DOHH2 (cell line): ENCODE measurements at regions not wholly inside any gene's neighbourhood (a gene's known extent, or its start where the extent isn't known, plus 50 kb on each side); places are given as distances from the start of the nearest gene placed in this dataset.
"Not testable (repeated sequence)": the region's sequence is repeated elsewhere in the genome, so short reads cannot be mapped to it uniquely, and the experiment has no call there.

Experiments used
- H3F3A ChIP-seq: fragments of 200-600 bp; sonication (generic), shearing (Covaris generic); 2 replicates; pipeline ENCODE4 v1.6.0; 2016; ENCODE audit warnings: antibody characterized with exemption, mild to moderate bottlenecking; ENCODE audit not compliant: control insufficient read depth, insufficient read depth
- H3K27ac ChIP-seq: fragments of 200-600 bp; sonication (generic); 2 replicates; pipeline ENCODE4 v1.5.1; 2014; ENCODE audit warnings: low read depth, mild to moderate bottlenecking, low read length, moderate library complexity
- H3K27me3 ChIP-seq: fragments of 200-600 bp; sonication (generic); 2 replicates; pipeline ENCODE4 v1.6.1; 2014; ENCODE audit warnings: mild to moderate bottlenecking, low read length, mixed read lengths; ENCODE audit not compliant: control insufficient read depth
- H3K36me3 ChIP-seq: fragments of 200-600 bp; sonication (generic); 2 replicates; pipeline ENCODE4 v1.6.1; 2014; ENCODE audit warnings: mild to moderate bottlenecking, low read length, moderate library complexity, mixed read lengths; ENCODE audit not compliant: control insufficient read depth
- H3K4me1 ChIP-seq: fragments of 200-600 bp; sonication (generic); 2 replicates; pipeline ENCODE4 v1.6.1; 2014; ENCODE audit warnings: mild to moderate bottlenecking, low read length, mixed read lengths; ENCODE audit not compliant: control insufficient read depth
- H3K4me2 ChIP-seq: fragments of 200-600 bp; sonication (generic); 2 replicates; pipeline ENCODE4 v1.6.0; 2014; ENCODE audit warnings: mild to moderate bottlenecking, low read length, moderate library complexity
- H3K4me3 ChIP-seq: fragments of 200-600 bp; sonication (generic); 2 replicates; pipeline ENCODE4 v1.5.1; 2014; ENCODE audit warnings: mild to moderate bottlenecking, low read length, mixed read lengths
- H3K79me2 ChIP-seq: fragments of 200-600 bp; sonication (generic); 2 replicates; pipeline ENCODE4 v1.6.1; 2014; ENCODE audit warnings: mild to moderate bottlenecking, low read length, mixed read lengths; ENCODE audit not compliant: control insufficient read depth
- H3K9me2 ChIP-seq: fragments of 200-600 bp; sonication (generic); replicated peaks from 2 replicates; pipeline ENCODE4 v1.6.1; 2014; ENCODE audit warnings: mild to moderate bottlenecking, low read length, mixed read lengths; ENCODE audit not compliant: control insufficient read depth
- H3K9me3 ChIP-seq: fragments of 200-600 bp; sonication (generic); 2 replicates; pipeline ENCODE4 v1.6.1; 2014; ENCODE audit warnings: antibody characterized with exemption, low read length, mixed read lengths; ENCODE audit not compliant: control insufficient read depth, insufficient read depth
- H4K20me1 ChIP-seq: fragments of 200-600 bp; sonication (generic); 2 replicates; pipeline ENCODE4 v1.6.0; 2014; ENCODE audit warnings: low read depth, mild to moderate bottlenecking, antibody characterized with exemption, low read length, moderate library complexity; ENCODE audit not compliant: control insufficient read depth, insufficient read depth
- EZH2phosphoT487 ChIP-seq: fragments of 200-600 bp; sonication (generic); IDR thresholded peaks from 2 replicates; pipeline ENCODE4 v1.6.1; 2017; ENCODE audit warnings: borderline replicate concordance, mild to moderate bottlenecking, antibody characterized with exemption, low read length, moderate library complexity, mixed read lengths
- TF ChIP-seq, protein P1 (sequence below): fragments of 200-600 bp; sonication (generic); IDR thresholded peaks from one replicate; pipeline ENCODE4 v1.5.1; 2014; ENCODE audit warnings: antibody characterized with exemption, mild to moderate bottlenecking, low read depth, low read length; ENCODE audit not compliant: poor library complexity, severe bottlenecking

DNA sequence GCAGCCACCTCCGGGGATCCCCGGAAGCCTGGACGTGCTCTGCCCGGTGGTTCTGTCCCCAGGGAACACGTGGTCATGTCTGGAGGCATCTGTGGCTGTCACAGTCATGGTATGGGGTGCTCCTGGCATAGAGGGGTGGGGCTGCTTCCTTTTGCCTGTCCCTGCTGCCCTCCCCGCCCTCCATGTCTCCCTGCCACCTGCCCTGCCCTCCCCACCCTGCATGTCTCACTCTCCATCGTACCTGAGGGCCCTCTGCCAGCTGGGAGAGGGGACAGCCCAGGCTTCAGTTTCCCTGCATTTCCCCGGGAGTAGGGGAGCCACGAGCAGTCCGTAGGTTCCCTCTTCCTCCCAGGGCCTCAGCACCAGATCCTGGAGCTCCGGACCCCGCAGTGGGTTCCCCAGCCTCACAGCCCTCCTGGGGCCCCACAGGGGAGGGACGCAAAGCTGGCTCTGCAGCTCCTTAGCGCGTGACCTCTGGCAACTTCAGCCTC is 90.0 kb upstream of the CTDP1 start:
- Histone ChIP-seq H3K4me2 (no peak overlapping the region), H4K20me1 (no peaks in the 10 kb centered on the region), H3K79me2 (no peaks in the 10 kb centered on the region), H3K4me1 (no peaks in the 10 kb centered on the region), H3K9me2 (no peaks in the 10 kb centered on the region), H3K4me3 (no peak overlapping the region), H3K27me3 (peaks cover 10% of the 10 kb centered on the region), H3K36me3 (no peaks in the 10 kb centered on the region), H3F3A (no peaks in the 10 kb centered on the region), H3K27ac (no peak overlapping the region), H3K9me3 (no peaks in the 10 kb centered on the region)
- TF ChIP-seq EZH2phosphoT487 = no peak
- TF ChIP-seq, protein P1, sequence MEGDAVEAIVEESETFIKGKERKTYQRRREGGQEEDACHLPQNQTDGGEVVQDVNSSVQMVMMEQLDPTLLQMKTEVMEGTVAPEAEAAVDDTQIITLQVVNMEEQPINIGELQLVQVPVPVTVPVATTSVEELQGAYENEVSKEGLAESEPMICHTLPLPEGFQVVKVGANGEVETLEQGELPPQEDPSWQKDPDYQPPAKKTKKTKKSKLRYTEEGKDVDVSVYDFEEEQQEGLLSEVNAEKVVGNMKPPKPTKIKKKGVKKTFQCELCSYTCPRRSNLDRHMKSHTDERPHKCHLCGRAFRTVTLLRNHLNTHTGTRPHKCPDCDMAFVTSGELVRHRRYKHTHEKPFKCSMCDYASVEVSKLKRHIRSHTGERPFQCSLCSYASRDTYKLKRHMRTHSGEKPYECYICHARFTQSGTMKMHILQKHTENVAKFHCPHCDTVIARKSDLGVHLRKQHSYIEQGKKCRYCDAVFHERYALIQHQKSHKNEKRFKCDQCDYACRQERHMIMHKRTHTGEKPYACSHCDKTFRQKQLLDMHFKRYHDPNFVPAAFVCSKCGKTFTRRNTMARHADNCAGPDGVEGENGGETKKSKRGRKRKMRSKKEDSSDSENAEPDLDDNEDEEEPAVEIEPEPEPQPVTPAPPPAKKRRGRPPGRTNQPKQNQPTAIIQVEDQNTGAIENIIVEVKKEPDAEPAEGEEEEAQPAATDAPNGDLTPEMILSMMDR = no peak

- Histone ChIP-seq H3K79me2 (no peaks in the 10 kb centered on the region), H4K20me1 (no peaks in the 10 kb centered on the region), H3K4me2 (no peak overlapping the region), H3K9me2 (no peaks in the 10 kb centered on the region), H3K27me3 (peaks cover 10% of the 10 kb centered on the region), H3K27ac (no peak overlapping the region), H3F3A (no peaks in the 10 kb centered on the region), H3K4me1 (no peaks in the 10 kb centered on the region), H3K9me3 (no peaks in the 10 kb centered on the region), H3K4me3 (no peak overlapping the region), H3K36me3 (no peaks in the 10 kb centered on the region)
- TF ChIP-seq, protein P1 = no peak
- no peak for TF ChIP-seq EZH2phosphoT487
These were observed 89.2 kb upstream of the CTDP1 start for GRCh38 chr18:79590191-79591031.

GRCh38 chr18:79591032-79591308 is 88.6 kb upstream of the CTDP1 start:
- H3K4me1 ChIP-seq = no peaks in the 10 kb centered on the region
- no peaks in the 10 kb centered on the region for H4K20me1 ChIP-seq
- peaks cover 10% of the 10 kb centered on the region for H3K27me3 ChIP-seq
- no peaks in the 10 kb centered on the region for H3K9me3 ChIP-seq
- no peaks in the 10 kb centered on the region for H3K36me3 ChIP-seq
- no peak overlapping the region for H3K27ac ChIP-seq
- no peak overlapping the region for H3K4me2 ChIP-seq
- TF ChIP-seq EZH2phosphoT487 = no peak
- TF ChIP-seq, protein P1 = no peak
- H3K79me2 ChIP-seq = no peaks in the 10 kb centered on the region
- H3K4me3 ChIP-seq = no peak overlapping the region
- H3F3A ChIP-seq = no peaks in the 10 kb centered on the region
- no peaks in the 10 kb centered on the region for H3K9me2 ChIP-seq

DNA sequence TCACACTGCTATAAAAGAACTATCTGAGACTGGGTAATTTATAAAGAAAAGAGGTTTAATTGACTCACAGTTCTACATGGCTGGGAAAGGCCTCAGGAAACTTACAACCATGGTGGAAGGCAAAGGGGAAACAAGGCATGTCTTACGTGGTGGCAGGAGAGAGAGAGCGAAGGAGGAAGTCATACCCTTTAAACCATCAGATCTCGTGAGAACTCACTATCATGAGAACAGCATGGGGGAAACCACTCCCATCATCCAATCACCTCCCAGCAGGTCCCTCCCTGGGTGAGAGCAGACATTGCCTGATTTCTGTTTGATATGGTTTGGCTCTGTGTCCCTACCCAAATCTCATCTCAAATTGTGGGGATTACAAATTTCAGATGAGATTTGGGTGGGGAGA is 86.9 kb upstream of the CTDP1 start:
- H3K27ac ChIP-seq, H3F3A ChIP-seq: not testable (repeated sequence)

More for the DNA sequence above, 86.9 kb upstream of the CTDP1 start:
- H3K4me2 ChIP-seq, H3K9me2 ChIP-seq, H3K4me3 ChIP-seq, H3K9me3 ChIP-seq, H3K27me3 ChIP-seq, H3K36me3 ChIP-seq, H4K20me1 ChIP-seq, H3K79me2 ChIP-seq, H3K4me1 ChIP-seq: not testable (repeated sequence)
